HG02885 (cell line): ENCODE measurements at regions not wholly inside any gene's neighbourhood (a gene's known extent, or its start where the extent isn't known, plus 50 kb on each side); places are given as distances from the start of the nearest gene placed in this dataset.

ENCODE experiments used
- ATAC-seq: cut with Tn5 transposase; IDR thresholded peaks from one replicate; pipeline ENCODE4 v1.9.1; 2021; ENCODE audit warnings: mild to moderate bottlenecking; ENCODE audit not compliant: unreplicated experiment, poor library complexity

GRCh38 chr10:113252650-113253618, 299.9 kb upstream of the HABP2 start:
- no peak for ATAC-seq

- ATAC-seq, result no peak
Measured at GRCh38 chr10:113259576-113260226, 293.2 kb upstream of the HABP2 start.

GRCh38 chr10:113261161-113261560, 291.7 kb upstream of the HABP2 start:
- no peak for ATAC-seq

GRCh38 chr10:113261611-113262091, 291.2 kb upstream of the HABP2 start:
- no peak for ATAC-seq

- ATAC-seq, result no peak
Measured at GRCh38 chr10:113263056-113263455, 289.8 kb upstream of the HABP2 start.

- no peak for ATAC-seq
Measured at GRCh38 chr10:113264333-113265131, 288.3 kb upstream of the HABP2 start.

GRCh38 chr10:113266147-113266546, 286.7 kb upstream of the HABP2 start:
- ATAC-seq, result no peak

GRCh38 chr10:113267619-113268562, 285.0 kb upstream of the HABP2 start:
- no peak for ATAC-seq

GRCh38 chr10:113269333-113269732, 283.5 kb upstream of the HABP2 start:
- ATAC-seq, result no peak

GRCh38 chr10:113272511-113272910, 280.3 kb upstream of the HABP2 start:
- no peak for ATAC-seq

GRCh38 chr10:113273181-113274163, 279.4 kb upstream of the HABP2 start:
- no peak for ATAC-seq

GRCh38 chr10:113274176-113274829, 278.6 kb upstream of the HABP2 start:
- ATAC-seq, result no peak

- no peak for ATAC-seq
Measured at GRCh38 chr10:113278221-113278620, 274.6 kb upstream of the HABP2 start.

- no peak for ATAC-seq
Measured at GRCh38 chr10:113278664-113279063, 274.2 kb upstream of the HABP2 start.

- ATAC-seq, result no peak
Measured at GRCh38 chr10:113279262-113279661, 273.6 kb upstream of the HABP2 start.

GRCh38 chr10:113282564-113282963, 270.3 kb upstream of the HABP2 start:
- ATAC-seq, result no peak

- ATAC-seq, result no peak
Measured at GRCh38 chr10:113283189-113283588, 269.7 kb upstream of the HABP2 start.

GRCh38 chr10:113284635-113285034, 268.2 kb upstream of the HABP2 start:
- no peak for ATAC-seq
